K562 (cell line): ENCODE measurements at regions not wholly inside any gene's neighbourhood (a gene's known extent, or its start where the extent isn't known, plus 50 kb on each side); places are given as distances from the start of the nearest gene placed in this dataset.

Source experiments
- ATAC-seq: fragments of 200-7000 bp; cut with Tn5 transposase; 3 replicates; pipeline ENCODE4 v1.9.1; 2020; ENCODE audit warnings: moderate library complexity
- BruUV-seq: library from RNA; stranded (reverse); fragments of 400-500 nt; replicated peaks from 2 replicates; lab custom pipeline; 2021; lab: Mats Ljungman, UMichigan
- CTCF ChIA-PET: fragments of 300-600 bp; formaldehyde crosslinking; extraction: SDS; loops from one replicate; lab custom pipeline; 2021; ENCODE audit warnings: low intra/inter-chr PET ratio; lab: Yijun Ruan, JAX
- POLR2A ChIA-PET: fragments of 300-600, 350-650 bp; sonication (Branson Sonifier 250); formaldehyde crosslinking; extraction: SDS; loops from one replicate; lab custom pipeline; 2021; ENCODE audit warnings: antibody characterized with exemption, inconsistent platforms; lab: Yijun Ruan, JAX
- DNase-seq, 4 experiments: peaks; one replicate each; pipeline versions ENCODE4 v3.0.0 to v3.0.0-alpha.2; 2011 to 2018; ENCODE audit warnings: low spot score in 3 of 4, mixed read lengths in 3 of 4; ENCODE audit errors: extremely low read depth in 1 of 4
- FAIRE-seq: peaks from 2 replicates; lab custom pipeline; 2011; peaks lifted over from hg19 to GRCh38; lab: Jason Lieb, UNC
- H2AFZ ChIP-seq: 2 replicates; pipeline ENCODE4 v1.6.0; 2011; ENCODE audit warnings: low read depth, low read length, control low read depth, inconsistent platforms
- H3K27ac ChIP-seq: fragments of 200-600 bp; 3 replicates; pipeline ENCODE4 v1.8.0; 2011; ENCODE audit warnings: low read depth, mild to moderate bottlenecking, control low read depth, inconsistent platforms, low read length, moderate library complexity, mixed read lengths; ENCODE audit errors: extremely low read depth
- H3K27me3 ChIP-seq, 2 experiments: fragments of 300-600 bp in 1 of 2; 2 replicates in 1 of 2; 3 replicates in 1 of 2; pipeline versions ENCODE4 v1.6.0 to v1.8.0; 2011; ENCODE audit warnings: inconsistent platforms in 2 of 2, low read length in 2 of 2, mild to moderate bottlenecking in 1 of 2, mixed read lengths in 1 of 2, moderate library complexity in 1 of 2; ENCODE audit not compliant: control insufficient read depth in 2 of 2, insufficient read depth in 2 of 2
- H3K36me3 ChIP-seq: fragments of 300-600 bp; 3 replicates; pipeline ENCODE4 v1.8.0; 2011; ENCODE audit warnings: mild to moderate bottlenecking, low read length, inconsistent platforms; ENCODE audit not compliant: control insufficient read depth, insufficient read depth
- H3K4me1 ChIP-seq, 2 experiments: fragments of 200-600 bp in 1 of 2; replicated peaks in 1 of 2; 2 replicates in 1 of 2; 3 replicates in 1 of 2; pipeline versions ENCODE4 v1.5.1 to v1.8.0; 2011; ENCODE audit warnings: inconsistent platforms in 2 of 2, low read length in 2 of 2, mild to moderate bottlenecking in 1 of 2, mixed read lengths in 1 of 2, moderate library complexity in 1 of 2; ENCODE audit not compliant: control insufficient read depth in 2 of 2, insufficient read depth in 2 of 2
- H3K4me2 ChIP-seq: 2 replicates; pipeline ENCODE4 v1.6.1; 2011; ENCODE audit warnings: low read length, control low read depth, inconsistent platforms, mixed read lengths; ENCODE audit not compliant: insufficient read depth
- H3K4me3 ChIP-seq: fragments of 200-600 bp; sonication (generic), shearing (Covaris generic); 2 replicates; pipeline ENCODE4 v1.5.1; 2016; ENCODE audit warnings: control low read depth, inconsistent platforms
- H3K79me2 ChIP-seq: fragments of 200-600 bp; 3 replicates; pipeline ENCODE4 v1.8.0; 2011; ENCODE audit warnings: low read length, inconsistent platforms; ENCODE audit not compliant: control insufficient read depth, insufficient read depth
- H3K9ac ChIP-seq, 2 experiments: 2 replicates each; pipeline versions ENCODE4 v1.6.0 to v1.6.1; 2011; ENCODE audit warnings: low read depth in 2 of 2, low read length in 2 of 2, control low read depth in 1 of 2, inconsistent platforms in 1 of 2, mild to moderate bottlenecking in 1 of 2, mixed read lengths in 1 of 2; ENCODE audit not compliant: insufficient read depth in 1 of 2
- H3K9me1 ChIP-seq: one replicate; pipeline ENCODE4 v1.6.0; 2011; ENCODE audit warnings: inconsistent platforms, mild to moderate bottlenecking, low read length, moderate library complexity; ENCODE audit not compliant: control insufficient read depth, insufficient read depth
- H3K9me3 ChIP-seq: replicated peaks from 2 replicates; pipeline ENCODE4 v1.5.1; 2011; ENCODE audit warnings: low read depth, low read length, inconsistent platforms; ENCODE audit not compliant: control insufficient read depth, insufficient read depth
- H4K20me1 ChIP-seq: replicated peaks from 2 replicates; pipeline ENCODE4 v1.6.1; 2011; ENCODE audit warnings: low read length, inconsistent platforms, mixed read lengths; ENCODE audit not compliant: control insufficient read depth, insufficient read depth
- BCL6 ChIP-seq: fragments of 250-450 bp; sonication (Bioruptor Pico); IDR thresholded peaks from 2 replicates; pipeline ENCODE4 v1.4.0; 2020
- ETS2 ChIP-seq: IDR thresholded peaks from 2 replicates; pipeline ENCODE4 v1.6.1; 2016; ENCODE audit warnings: borderline replicate concordance, missing genetic modification characterization, mild to moderate bottlenecking, moderate library complexity, missing compliant biosample characterization; ENCODE audit not compliant: poor library complexity, severe bottlenecking
- GABPB2 ChIP-seq: fragments of 250-450 bp; sonication (Bioruptor Pico); conservative IDR thresholded peaks from 2 replicates; pipeline ENCODE4 v1.5.1; 2021; ENCODE audit warnings: mild to moderate bottlenecking
- HNRNPH1 ChIP-seq: fragments of 200-400 bp; formaldehyde crosslinking; optimal IDR thresholded peaks from 2 replicates; pipeline ENCODE3; 2017; ENCODE audit warnings: low read depth, mild to moderate bottlenecking, low read length, moderate library complexity
- MTA3 ChIP-seq: fragments of 450-650 bp; formaldehyde crosslinking; IDR thresholded peaks from 2 replicates; pipeline ENCODE4 v1.6.1; 2017; ENCODE audit warnings: mild to moderate bottlenecking, borderline replicate concordance
- SIRT6 ChIP-seq: IDR thresholded peaks from one replicate; pipeline ENCODE4 v1.6.1; 2012; ENCODE audit warnings: low read depth, mild to moderate bottlenecking, control low read depth, inconsistent platforms, low read length, moderate library complexity
- ZFP1 ChIP-seq: fragments of 450-650 bp; formaldehyde crosslinking; IDR thresholded peaks from 2 replicates; pipeline ENCODE4 v1.4.0; 2020; ENCODE audit warnings: mild to moderate bottlenecking, mixed read lengths
- in situ Hi-C: fragments of 300-500 bp; cut with MboI; formaldehyde crosslinking; loops from 4 replicates; pipeline ENCODE4 v1.15.0; 2018; ENCODE audit warnings: inconsistent platforms, mixed read lengths
- intact Hi-C: fragments of 100-400 bp; cut with micrococcal nuclease; formaldehyde crosslinking; loops from 2 replicates; pipeline ENCODE4 v1.14.2; 2022
- TF ChIP-seq, protein P1 (sequence below): fragments of 200-800 bp; sonication (Bioruptor generic); IDR thresholded peaks from 2 replicates; pipeline ENCODE4 v1.6.1; 2017; ENCODE audit warnings: missing genetic modification characterization, missing compliant biosample characterization
- TF ChIP-seq, protein P2 (sequence below): fragments of 250-450 bp; sonication (Bioruptor Pico); IDR thresholded peaks from 2 replicates; pipeline ENCODE4 v1.4.0; 2020; ENCODE audit warnings: mild to moderate bottlenecking
- TF ChIP-seq, protein P3 (sequence below), 2 experiments: fragments of 450-650 bp; formaldehyde crosslinking in 1 of 2; IDR thresholded peaks; 2 replicates each; pipeline versions ENCODE4 v1.4.0 to v1.6.1; 2014 to 2020; ENCODE audit warnings: mild to moderate bottlenecking in 2 of 2, borderline replicate concordance in 1 of 2, low read depth in 1 of 2
- TF ChIP-seq, protein P4 (sequence below): fragments of 450-650 bp; formaldehyde crosslinking; IDR thresholded peaks from 2 replicates; pipeline ENCODE4 v1.4.0; 2020; ENCODE audit warnings: mild to moderate bottlenecking

DNA sequence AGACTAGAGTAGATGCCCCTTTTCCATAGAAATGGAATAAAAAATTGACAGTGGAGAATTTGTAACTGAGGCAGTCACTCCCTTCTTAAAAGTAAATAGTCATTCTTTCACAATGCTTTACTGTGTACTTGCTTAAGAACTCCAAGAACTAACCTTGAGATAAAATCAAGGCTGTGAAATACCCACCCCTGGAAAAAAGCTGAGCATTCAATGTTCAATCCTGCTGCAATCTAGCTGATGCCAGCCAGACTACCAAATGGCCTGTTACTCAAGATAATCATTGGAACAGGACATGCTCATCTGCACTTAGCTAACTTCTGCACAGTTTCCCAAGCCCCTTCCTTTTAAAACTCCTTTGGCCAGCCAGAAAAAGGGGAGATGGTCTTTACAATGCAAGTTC, 367.4 kb upstream of the GULP1 start:
- Histone ChIP-seq H2AFZ (no peak overlapping the region), H3K9ac (no peak overlapping the region), H3K9me1 (no peaks in the 10 kb centered on the region), H3K79me2 (no peaks in the 10 kb centered on the region), H3K4me3 (no peak overlapping the region), H4K20me1 (no peaks in the 10 kb centered on the region), H3K9me3 (no peaks in the 10 kb centered on the region), H3K36me3 (no peaks in the 10 kb centered on the region), H3K27ac (no peak overlapping the region), H3K27me3 (no peaks in the 10 kb centered on the region), H3K4me1 (no peaks in the 10 kb centered on the region), H3K4me2 (no peak overlapping the region)
- ChIA-PET CTCF (no interaction called here), POLR2A (no interaction called here)
- DNase-seq (no peak), ATAC-seq (no peak), FAIRE-seq (no peak)
- intact Hi-C loops (no loop called here), in situ Hi-C loops (no loop called here)
- BruUV-seq: no TSS peak
- TF ChIP-seq GABPB2: no peak
- TF ChIP-seq ETS2: no peak
- TF ChIP-seq SIRT6: no peak
- TF ChIP-seq, protein P1, sequence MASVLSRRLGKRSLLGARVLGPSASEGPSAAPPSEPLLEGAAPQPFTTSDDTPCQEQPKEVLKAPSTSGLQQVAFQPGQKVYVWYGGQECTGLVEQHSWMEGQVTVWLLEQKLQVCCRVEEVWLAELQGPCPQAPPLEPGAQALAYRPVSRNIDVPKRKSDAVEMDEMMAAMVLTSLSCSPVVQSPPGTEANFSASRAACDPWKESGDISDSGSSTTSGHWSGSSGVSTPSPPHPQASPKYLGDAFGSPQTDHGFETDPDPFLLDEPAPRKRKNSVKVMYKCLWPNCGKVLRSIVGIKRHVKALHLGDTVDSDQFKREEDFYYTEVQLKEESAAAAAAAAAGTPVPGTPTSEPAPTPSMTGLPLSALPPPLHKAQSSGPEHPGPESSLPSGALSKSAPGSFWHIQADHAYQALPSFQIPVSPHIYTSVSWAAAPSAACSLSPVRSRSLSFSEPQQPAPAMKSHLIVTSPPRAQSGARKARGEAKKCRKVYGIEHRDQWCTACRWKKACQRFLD (CRISPR knock-in tag): no peak
- TF ChIP-seq, protein P2, sequence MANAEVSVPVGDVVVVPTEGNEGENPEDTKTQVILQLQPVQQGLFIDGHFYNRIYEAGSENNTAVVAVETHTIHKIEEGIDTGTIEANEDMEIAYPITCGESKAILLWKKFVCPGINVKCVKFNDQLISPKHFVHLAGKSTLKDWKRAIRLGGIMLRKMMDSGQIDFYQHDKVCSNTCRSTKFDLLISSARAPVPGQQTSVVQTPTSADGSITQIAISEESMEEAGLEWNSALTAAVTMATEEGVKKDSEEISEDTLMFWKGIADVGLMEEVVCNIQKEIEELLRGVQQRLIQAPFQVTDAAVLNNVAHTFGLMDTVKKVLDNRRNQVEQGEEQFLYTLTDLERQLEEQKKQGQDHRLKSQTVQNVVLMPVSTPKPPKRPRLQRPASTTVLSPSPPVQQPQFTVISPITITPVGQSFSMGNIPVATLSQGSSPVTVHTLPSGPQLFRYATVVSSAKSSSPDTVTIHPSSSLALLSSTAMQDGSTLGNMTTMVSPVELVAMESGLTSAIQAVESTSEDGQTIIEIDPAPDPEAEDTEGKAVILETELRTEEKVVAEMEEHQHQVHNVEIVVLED (CRISPR knock-in tag): no peak
- no peak for TF ChIP-seq BCL6 (CRISPR knock-in tag)
- TF ChIP-seq, protein P3, sequence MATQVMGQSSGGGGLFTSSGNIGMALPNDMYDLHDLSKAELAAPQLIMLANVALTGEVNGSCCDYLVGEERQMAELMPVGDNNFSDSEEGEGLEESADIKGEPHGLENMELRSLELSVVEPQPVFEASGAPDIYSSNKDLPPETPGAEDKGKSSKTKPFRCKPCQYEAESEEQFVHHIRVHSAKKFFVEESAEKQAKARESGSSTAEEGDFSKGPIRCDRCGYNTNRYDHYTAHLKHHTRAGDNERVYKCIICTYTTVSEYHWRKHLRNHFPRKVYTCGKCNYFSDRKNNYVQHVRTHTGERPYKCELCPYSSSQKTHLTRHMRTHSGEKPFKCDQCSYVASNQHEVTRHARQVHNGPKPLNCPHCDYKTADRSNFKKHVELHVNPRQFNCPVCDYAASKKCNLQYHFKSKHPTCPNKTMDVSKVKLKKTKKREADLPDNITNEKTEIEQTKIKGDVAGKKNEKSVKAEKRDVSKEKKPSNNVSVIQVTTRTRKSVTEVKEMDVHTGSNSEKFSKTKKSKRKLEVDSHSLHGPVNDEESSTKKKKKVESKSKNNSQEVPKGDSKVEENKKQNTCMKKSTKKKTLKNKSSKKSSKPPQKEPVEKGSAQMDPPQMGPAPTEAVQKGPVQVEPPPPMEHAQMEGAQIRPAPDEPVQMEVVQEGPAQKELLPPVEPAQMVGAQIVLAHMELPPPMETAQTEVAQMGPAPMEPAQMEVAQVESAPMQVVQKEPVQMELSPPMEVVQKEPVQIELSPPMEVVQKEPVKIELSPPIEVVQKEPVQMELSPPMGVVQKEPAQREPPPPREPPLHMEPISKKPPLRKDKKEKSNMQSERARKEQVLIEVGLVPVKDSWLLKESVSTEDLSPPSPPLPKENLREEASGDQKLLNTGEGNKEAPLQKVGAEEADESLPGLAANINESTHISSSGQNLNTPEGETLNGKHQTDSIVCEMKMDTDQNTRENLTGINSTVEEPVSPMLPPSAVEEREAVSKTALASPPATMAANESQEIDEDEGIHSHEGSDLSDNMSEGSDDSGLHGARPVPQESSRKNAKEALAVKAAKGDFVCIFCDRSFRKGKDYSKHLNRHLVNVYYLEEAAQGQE (IDR thresholded peaks at IDR 0.05; ENCODE audit: borderline replicate concordance): no peak
- TF ChIP-seq, protein P3 (CRISPR knock-in tag; IDR thresholded peaks at IDR 0.05; ENCODE audit: low read depth): no peak
- no peak for TF ChIP-seq ZFP1 (CRISPR knock-in tag)
- TF ChIP-seq MTA3: no peak
- TF ChIP-seq, protein P4, sequence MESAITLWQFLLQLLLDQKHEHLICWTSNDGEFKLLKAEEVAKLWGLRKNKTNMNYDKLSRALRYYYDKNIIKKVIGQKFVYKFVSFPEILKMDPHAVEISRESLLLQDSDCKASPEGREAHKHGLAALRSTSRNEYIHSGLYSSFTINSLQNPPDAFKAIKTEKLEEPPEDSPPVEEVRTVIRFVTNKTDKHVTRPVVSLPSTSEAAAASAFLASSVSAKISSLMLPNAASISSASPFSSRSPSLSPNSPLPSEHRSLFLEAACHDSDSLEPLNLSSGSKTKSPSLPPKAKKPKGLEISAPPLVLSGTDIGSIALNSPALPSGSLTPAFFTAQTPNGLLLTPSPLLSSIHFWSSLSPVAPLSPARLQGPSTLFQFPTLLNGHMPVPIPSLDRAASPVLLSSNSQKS (CRISPR knock-in tag): no peak
- TF ChIP-seq HNRNPH1: no peak
